ENCODE measurements at regions not wholly inside any gene's neighbourhood (a gene's known extent, or its start where the extent isn't known, plus 50 kb on each side); places are given as distances from the start of the nearest gene placed in this dataset.
"Not testable (repeated sequence)": the region's sequence is repeated elsewhere in the genome, so short reads cannot be mapped to it uniquely, and the experiment has no call there.

- H3K4me3 ChIP-seq = no peak overlapping the region
- DNase-seq (ENCODE audit: low spot score) = no peak
- H3K4me2 ChIP-seq = no peak overlapping the region
- H3K9me3 ChIP-seq (ENCODE audit: low read depth) = no peaks in the 10 kb centered on the region
- H3K36me3 ChIP-seq (replicated peaks; ENCODE audit: insufficient read depth, low read depth) = no peaks in the 10 kb centered on the region
- H2AFZ ChIP-seq = no peak overlapping the region
- no peaks in the 10 kb centered on the region for H3K79me2 ChIP-seq
- H3K27me3 ChIP-seq = peaks cover 2% of the 10 kb centered on the region
- no peak overlapping the region for H3K27ac ChIP-seq
- WGBS (ENCODE audit: low lambda C conversion rate, missing lambda C conversion rate) = 50% methylated on average over 5 of the region's 5 CpGs
- no peaks in the 10 kb centered on the region for H4K20me1 ChIP-seq (ENCODE audit: insufficient read depth, poor library complexity, severe bottlenecking)
- TF ChIP-seq EZH2 (IDR thresholded peaks at IDR 0.05; ENCODE audit: borderline replicate concordance) = no peak
- no peak for TF ChIP-seq CTCF (IDR thresholded peaks at IDR 0.05; ENCODE audit: poor library complexity)
- TF ChIP-seq EZH2phosphoT487 (IDR thresholded peaks at IDR 0.05; ENCODE audit: low read depth, severe bottlenecking, unreplicated experiment) = no peak
- no peaks in the 10 kb centered on the region for H3K4me1 ChIP-seq (ENCODE audit: insufficient read depth)
- no peaks in the 10 kb centered on the region for H3K9me2 ChIP-seq (replicated peaks; ENCODE audit: insufficient read depth)
Observed at GRCh38 chr2:176879426-176879995, 333.1 kb upstream of the HNRNPA3 start.

DNA sequence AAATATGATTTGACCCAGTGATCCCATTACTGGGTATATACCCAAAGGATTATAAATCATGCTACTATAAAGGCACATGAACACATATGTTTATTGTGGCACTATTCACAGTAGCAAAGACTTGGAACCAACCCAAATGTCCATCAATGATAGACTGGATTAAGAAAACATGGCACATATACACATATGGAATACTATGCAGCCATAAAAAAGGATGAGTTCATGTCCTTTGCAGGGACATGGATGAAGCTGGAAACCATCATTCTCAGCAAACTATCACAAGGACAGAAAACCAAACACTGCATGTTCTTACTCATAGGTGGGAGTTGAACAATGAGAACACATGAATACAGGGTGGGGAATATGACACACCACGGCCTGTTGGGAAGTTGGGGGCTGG, 330.5 kb upstream of the HNRNPA3 start:
- not testable (repeated sequence) for H3K27me3 ChIP-seq; H3K79me2 ChIP-seq; H3K4me1 ChIP-seq (ENCODE audit: insufficient read depth); DNase-seq (ENCODE audit: low spot score); H3K4me3 ChIP-seq; H3K9me2 ChIP-seq (replicated peaks; ENCODE audit: insufficient read depth); H3K36me3 ChIP-seq (replicated peaks; ENCODE audit: insufficient read depth, low read depth); H4K20me1 ChIP-seq (ENCODE audit: insufficient read depth, poor library complexity, severe bottlenecking); H3K27ac ChIP-seq; H3K4me2 ChIP-seq; H2AFZ ChIP-seq; H3K9me3 ChIP-seq (ENCODE audit: low read depth)
- WGBS (ENCODE audit: low lambda C conversion rate, missing lambda C conversion rate) = 93% methylated on average over 1 of the region's 1 CpG

DNA sequence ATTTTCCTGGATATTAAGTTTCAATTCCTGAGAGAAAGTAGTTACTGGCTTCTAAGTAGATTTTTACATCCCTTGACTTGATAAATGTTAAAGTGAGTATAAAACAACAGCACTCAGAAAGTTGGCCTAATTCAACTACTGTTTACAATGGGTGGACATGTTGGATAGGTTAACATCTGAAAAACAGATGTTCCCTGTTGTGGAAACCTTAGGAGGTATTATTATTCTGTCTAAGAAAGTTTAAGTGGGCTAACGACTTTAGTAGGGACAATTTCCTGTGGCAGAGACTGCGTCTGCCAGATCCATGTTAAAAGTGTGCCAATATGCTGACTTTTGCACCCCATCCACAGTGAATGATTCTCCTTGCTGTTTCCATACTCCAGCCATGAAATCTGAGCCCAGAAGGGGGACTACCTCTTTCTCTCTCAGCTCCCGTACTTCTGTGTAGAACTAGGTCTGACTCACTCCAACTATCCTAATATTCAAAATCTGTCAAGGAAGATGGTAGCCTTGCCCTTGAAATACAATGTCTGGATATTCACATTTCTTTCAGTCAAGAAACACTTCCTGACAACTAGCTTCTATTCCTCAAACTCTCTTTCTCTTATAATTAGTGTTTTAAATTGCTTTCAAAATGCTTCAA, 327.5 kb upstream of the HNRNPA3 start:
- Histone ChIP-seq H3K9me3 (ENCODE audit: low read depth) (no peaks in the 10 kb centered on the region), H2AFZ (no peak overlapping the region), H4K20me1 (ENCODE audit: insufficient read depth, poor library complexity, severe bottlenecking) (no peaks in the 10 kb centered on the region), H3K27me3 (no peaks in the 10 kb centered on the region), H3K4me3 (no peak overlapping the region), H3K36me3 (replicated peaks; ENCODE audit: insufficient read depth, low read depth) (no peaks in the 10 kb centered on the region), H3K4me1 (ENCODE audit: insufficient read depth) (no peaks in the 10 kb centered on the region), H3K79me2 (no peaks in the 10 kb centered on the region), H3K9me2 (replicated peaks; ENCODE audit: insufficient read depth) (no peaks in the 10 kb centered on the region), H3K27ac (peak overlapping the region; percentile 52), H3K4me2 (no peak overlapping the region)
- DNase-seq (ENCODE audit: low spot score) = peak; percentile 8
- WGBS (ENCODE audit: low lambda C conversion rate, missing lambda C conversion rate) = 46% methylated on average over 3 of the region's 3 CpGs
- TF ChIP-seq EZH2phosphoT487 (IDR thresholded peaks at IDR 0.05; ENCODE audit: low read depth, severe bottlenecking, unreplicated experiment) = no peak
- no peak for TF ChIP-seq EZH2 (IDR thresholded peaks at IDR 0.05; ENCODE audit: borderline replicate concordance)
- no peak for TF ChIP-seq CTCF (IDR thresholded peaks at IDR 0.05; ENCODE audit: poor library complexity)

DNA sequence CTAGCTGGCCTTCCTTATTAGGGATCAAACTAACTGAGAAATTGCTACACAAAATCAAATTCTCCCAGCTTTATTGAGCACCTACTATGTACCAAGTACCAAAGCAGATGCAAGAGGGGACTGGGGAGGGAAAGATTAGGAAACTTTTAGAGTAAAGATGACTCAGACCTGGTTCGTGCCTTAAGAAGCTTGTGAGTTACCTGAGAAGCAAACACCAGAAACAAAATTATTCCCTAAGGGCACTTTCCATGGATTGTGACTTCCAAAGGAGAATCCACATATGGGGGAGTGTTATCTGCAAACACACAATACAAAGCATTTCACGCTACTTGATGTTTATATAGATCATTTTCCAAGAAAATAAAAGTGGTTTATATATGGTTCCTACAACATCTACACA, 326.9 kb upstream of the HNRNPA3 start:
- 54% methylated on average over 2 of the region's 2 CpGs for WGBS (ENCODE audit: low lambda C conversion rate, missing lambda C conversion rate)
- H3K9me2 ChIP-seq (replicated peaks; ENCODE audit: insufficient read depth) = no peaks in the 10 kb centered on the region
- no peak for DNase-seq (ENCODE audit: low spot score)
- H3K27me3 ChIP-seq = no peaks in the 10 kb centered on the region
- H3K36me3 ChIP-seq (replicated peaks; ENCODE audit: insufficient read depth, low read depth) = no peaks in the 10 kb centered on the region
- H3K79me2 ChIP-seq = no peaks in the 10 kb centered on the region
- peak overlapping the region; percentile 52 for H3K27ac ChIP-seq
- TF ChIP-seq EZH2 (IDR thresholded peaks at IDR 0.05; ENCODE audit: borderline replicate concordance) (no peak), EZH2phosphoT487 (IDR thresholded peaks at IDR 0.05; ENCODE audit: low read depth, severe bottlenecking, unreplicated experiment) (no peak), CTCF (IDR thresholded peaks at IDR 0.05; ENCODE audit: poor library complexity) (no peak)
- H3K4me3 ChIP-seq = no peak overlapping the region
- H3K9me3 ChIP-seq (ENCODE audit: low read depth) = no peaks in the 10 kb centered on the region
- no peaks in the 10 kb centered on the region for H3K4me1 ChIP-seq (ENCODE audit: insufficient read depth)
- no peak overlapping the region for H3K4me2 ChIP-seq
- H2AFZ ChIP-seq = no peak overlapping the region
- H4K20me1 ChIP-seq (ENCODE audit: insufficient read depth, poor library complexity, severe bottlenecking) = no peaks in the 10 kb centered on the region
